HepG2 (cell line): ENCODE measurements at regions not wholly inside any gene's neighbourhood (a gene's known extent, or its start where the extent isn't known, plus 50 kb on each side); places are given as distances from the start of the nearest gene placed in this dataset.

Experiments used
- ATAC-seq: fragments of 200-7000 bp; cut with Tn5 transposase; 3 replicates; pipeline ENCODE4 v1.9.1; 2020; ENCODE audit warnings: mild to moderate bottlenecking, moderate library complexity
- BruUV-seq: library from RNA; stranded (reverse); fragments of 400-500 nt; replicated peaks from 2 replicates; lab custom pipeline; 2021; lab: Mats Ljungman, UMichigan
- CTCF ChIA-PET: fragments of 300-600 bp; formaldehyde crosslinking; extraction: SDS; loops from one replicate; lab custom pipeline; 2021; ENCODE audit warnings: low total read pairs, inconsistent platforms, low intra/inter-chr PET ratio; lab: Yijun Ruan, JAX
- POLR2A ChIA-PET: fragments of 350-600 bp; sonication (Branson Sonifier 250); formaldehyde crosslinking; loops from one replicate; lab custom pipeline; 2020; ENCODE audit warnings: antibody characterized with exemption, inconsistent platforms; lab: Yijun Ruan, JAX
- DNase-seq: peaks from one replicate; pipeline ENCODE4 v3.0.0-alpha.2; 2015; ENCODE audit warnings: low spot score
- FAIRE-seq: peaks from 3 replicates; lab custom pipeline; 2011; peaks lifted over from hg19 to GRCh38; lab: Jason Lieb, UNC
- H2AFZ ChIP-seq: one replicate; pipeline ENCODE4 v1.6.1; 2011; ENCODE audit warnings: low read length, inconsistent platforms
- H3K27ac ChIP-seq: fragments of 300-600 bp; 3 replicates; pipeline ENCODE4 v1.8.0; 2011; ENCODE audit warnings: mixed run types, mild to moderate bottlenecking, mixed read lengths, low read length, inconsistent platforms; ENCODE audit not compliant: insufficient read depth; ENCODE audit errors: extremely low read length
- H3K27me3 ChIP-seq, 2 experiments: fragments of 200-600 bp in 1 of 2; 2 replicates in 1 of 2; 3 replicates in 1 of 2; pipeline versions ENCODE4 v1.6.0 to v1.8.0; 2011; ENCODE audit warnings: low read length in 2 of 2, mild to moderate bottlenecking in 2 of 2, moderate library complexity in 2 of 2, inconsistent platforms in 1 of 2; ENCODE audit not compliant: insufficient read depth in 2 of 2, control insufficient read depth in 1 of 2
- H3K36me3 ChIP-seq, 2 experiments: fragments of 200-600 bp in 1 of 2; replicated peaks in 1 of 2; 2 replicates in 1 of 2; 3 replicates in 1 of 2; pipeline versions ENCODE4 v1.5.1 to v1.8.0; 2011; ENCODE audit warnings: low read length in 2 of 2, inconsistent platforms in 1 of 2; ENCODE audit not compliant: insufficient read depth in 2 of 2, control insufficient read depth in 1 of 2
- H3K4me1 ChIP-seq: 2 replicates; pipeline ENCODE4 v1.5.1; 2012; ENCODE audit warnings: low read length, inconsistent platforms; ENCODE audit not compliant: insufficient read depth
- H3K4me2 ChIP-seq: 2 replicates; pipeline ENCODE4 v1.6.0; 2011; ENCODE audit warnings: low read depth, low read length, inconsistent platforms
- H3K4me3 ChIP-seq, 3 experiments: fragments of 200-600 bp in 1 of 3; sonication (generic), shearing (Covaris generic) in 1 of 3; replicated peaks in 1 of 3; 2 replicates each; pipeline ENCODE4 v1.5.1; 2011 to 2016; ENCODE audit warnings: low read length in 3 of 3, inconsistent platforms in 2 of 3, low read depth in 2 of 3, mild to moderate bottlenecking in 2 of 3, control low read depth in 1 of 3, mixed read lengths in 1 of 3; ENCODE audit not compliant: insufficient read depth in 1 of 3
- H3K79me2 ChIP-seq: one replicate; pipeline ENCODE4 v1.6.1; 2011; ENCODE audit warnings: low read length, inconsistent platforms; ENCODE audit not compliant: insufficient read depth
- H3K9ac ChIP-seq: 2 replicates; pipeline ENCODE4 v1.6.0; 2011; ENCODE audit warnings: mild to moderate bottlenecking, low read depth, low read length, inconsistent platforms; ENCODE audit not compliant: insufficient read depth
- H3K9me3 ChIP-seq: 2 replicates; pipeline ENCODE4 v1.5.1; 2012; ENCODE audit warnings: mild to moderate bottlenecking, low read length
- H4K20me1 ChIP-seq: 2 replicates; pipeline ENCODE4 v1.6.0; 2011; ENCODE audit warnings: inconsistent platforms, mild to moderate bottlenecking, low read length, moderate library complexity; ENCODE audit not compliant: insufficient read depth
- ATM ChIP-seq: fragments of 450-650 bp; IDR thresholded peaks from 2 replicates; pipeline ENCODE4 v1.7.1; 2017; ENCODE audit warnings: mild to moderate bottlenecking, borderline replicate concordance
- CHD2 ChIP-seq: IDR thresholded peaks from 2 replicates; pipeline ENCODE4 v1.6.1; 2011; ENCODE audit warnings: low read depth, low read length, improper control_type of control experiment
- FOXC1 ChIP-seq: sonication (generic); formaldehyde crosslinking; IDR thresholded peaks from 2 replicates; pipeline ENCODE4 v1.8.0; 2022; ENCODE audit warnings: mild to moderate bottlenecking, missing genetic modification reagents, borderline replicate concordance
- JUN ChIP-seq: sonication (generic); formaldehyde crosslinking; IDR thresholded peaks from 2 replicates; pipeline ENCODE4 v1.4.0; 2020; ENCODE audit warnings: mild to moderate bottlenecking, missing genetic modification reagents
- MTA1 ChIP-seq: sonication (generic); formaldehyde crosslinking; IDR thresholded peaks from 2 replicates; pipeline ENCODE4 v1.4.0; 2020; ENCODE audit warnings: missing genetic modification reagents, mild to moderate bottlenecking, borderline replicate concordance
- NFRKB ChIP-seq: fragments of 450-650 bp; IDR thresholded peaks from 2 replicates; pipeline ENCODE4 v1.6.1; 2017
- PRMT3 ChIP-seq: sonication (generic); formaldehyde crosslinking; IDR thresholded peaks from 2 replicates; pipeline ENCODE4 v1.8.1; 2022; ENCODE audit warnings: low read depth, mild to moderate bottlenecking, moderate library complexity, missing genetic modification reagents, borderline replicate concordance
- RBAK ChIP-seq: sonication (generic); formaldehyde crosslinking; IDR thresholded peaks from 2 replicates; pipeline ENCODE4 v1.5.1; 2020; ENCODE audit warnings: mild to moderate bottlenecking, missing genetic modification reagents
- SP140L ChIP-seq: sonication (generic); formaldehyde crosslinking; IDR thresholded peaks from 2 replicates; pipeline ENCODE4 v1.4.0; 2020; ENCODE audit warnings: missing genetic modification reagents, borderline replicate concordance
- XBP1 ChIP-seq: sonication (generic); formaldehyde crosslinking; IDR thresholded peaks from 2 replicates; pipeline ENCODE4 v1.5.0; 2020; ENCODE audit warnings: missing genetic modification reagents
- ZNF121 ChIP-seq: sonication (generic); formaldehyde crosslinking; IDR thresholded peaks from 2 replicates; pipeline ENCODE4 v1.5.0; 2020; ENCODE audit warnings: mild to moderate bottlenecking, missing genetic modification reagents
- ZNF343 ChIP-seq: sonication (generic); formaldehyde crosslinking; IDR thresholded peaks from 2 replicates; pipeline ENCODE4 v1.4.0; 2020; ENCODE audit warnings: mild to moderate bottlenecking, missing genetic modification reagents
- ZNF431 ChIP-seq: sonication (generic); formaldehyde crosslinking; IDR thresholded peaks from 2 replicates; pipeline ENCODE4 v1.9.0; 2022; ENCODE audit warnings: missing genetic modification reagents, low read depth, mild to moderate bottlenecking, borderline replicate concordance
- ZNF484 ChIP-seq: sonication (generic); formaldehyde crosslinking; IDR thresholded peaks from 2 replicates; pipeline ENCODE4 v1.5.1; 2020; ENCODE audit warnings: mild to moderate bottlenecking, low read depth, missing genetic modification reagents, borderline replicate concordance
- ZNF567 ChIP-seq: sonication (generic); formaldehyde crosslinking; IDR thresholded peaks from 2 replicates; pipeline ENCODE4 v1.8.1; 2023; ENCODE audit warnings: mild to moderate bottlenecking, missing genetic modification reagents, borderline replicate concordance
- ZNF572 ChIP-seq: sonication (generic); formaldehyde crosslinking; IDR thresholded peaks from 2 replicates; pipeline ENCODE4 v1.5.1; 2020; ENCODE audit warnings: mild to moderate bottlenecking, missing genetic modification reagents
- ZNF577 ChIP-seq: sonication (generic); formaldehyde crosslinking; IDR thresholded peaks from 2 replicates; pipeline ENCODE4 v1.4.0; 2020; ENCODE audit warnings: mild to moderate bottlenecking, low read depth, missing genetic modification reagents, borderline replicate concordance
- ZNF703 ChIP-seq: sonication (generic); formaldehyde crosslinking; IDR thresholded peaks from 2 replicates; pipeline ENCODE4 v1.5.1; 2020; ENCODE audit warnings: missing genetic modification reagents, mild to moderate bottlenecking, moderate library complexity, borderline replicate concordance
- ZNF83 ChIP-seq: sonication (generic); formaldehyde crosslinking; IDR thresholded peaks from 2 replicates; pipeline ENCODE4 v1.4.0; 2020; ENCODE audit warnings: missing genetic modification reagents, mild to moderate bottlenecking, borderline replicate concordance
- WGBS: methylation state at CpG from one replicate; pipeline ENCODE4 v1.1.6; 2017; ENCODE audit warnings: low lambda C conversion rate; 5-methylcytosine and 5-hydroxymethylcytosine counted together
- in situ Hi-C: cut with HindIII; loops from 2 replicates; pipeline ENCODE4 v1.10.0; 2017; ENCODE audit warnings: low pct_unique_long_range_greater_than_20kb; ENCODE audit not compliant: extremely low pct_ligation_motif_present
- intact Hi-C: fragments of 100-400 bp; cut with micrococcal nuclease; formaldehyde crosslinking; loops from one replicate; pipeline ENCODE4 v1.10.0; 2022; ENCODE audit not compliant: unreplicated experiment
- TF ChIP-seq, protein P1 (sequence below): sonication (generic); formaldehyde crosslinking; IDR thresholded peaks from 2 replicates; pipeline ENCODE4 v1.4.0; 2020; ENCODE audit warnings: missing genetic modification reagents, borderline replicate concordance

GRCh38 chr6:111994791-111995190 lies 59.1 kb upstream of the CCN6 start:
- no peak for FAIRE-seq
- H3K4me2 ChIP-seq: no peak overlapping the region
- TF ChIP-seq ZNF703 (CRISPR knock-in tag) (no peak), ZNF577 (no peak), ATM (no peak), RBAK (CRISPR knock-in tag) (no peak), XBP1 (CRISPR knock-in tag) (no peak), CHD2 (no peak), FOXC1 (CRISPR knock-in tag) (no peak), ZNF567 (CRISPR knock-in tag) (no peak), ZNF121 (CRISPR knock-in tag) (no peak), ZNF484 (no peak), PRMT3 (CRISPR knock-in tag) (no peak), JUN (CRISPR knock-in tag) (no peak), ZNF343 (CRISPR knock-in tag) (no peak), MTA1 (no peak), ZNF431 (CRISPR knock-in tag) (no peak), ZNF83 (CRISPR knock-in tag) (no peak), SP140L (CRISPR knock-in tag) (no peak), ZNF572 (CRISPR knock-in tag) (no peak), NFRKB (no peak)
- TF ChIP-seq, protein P1, sequence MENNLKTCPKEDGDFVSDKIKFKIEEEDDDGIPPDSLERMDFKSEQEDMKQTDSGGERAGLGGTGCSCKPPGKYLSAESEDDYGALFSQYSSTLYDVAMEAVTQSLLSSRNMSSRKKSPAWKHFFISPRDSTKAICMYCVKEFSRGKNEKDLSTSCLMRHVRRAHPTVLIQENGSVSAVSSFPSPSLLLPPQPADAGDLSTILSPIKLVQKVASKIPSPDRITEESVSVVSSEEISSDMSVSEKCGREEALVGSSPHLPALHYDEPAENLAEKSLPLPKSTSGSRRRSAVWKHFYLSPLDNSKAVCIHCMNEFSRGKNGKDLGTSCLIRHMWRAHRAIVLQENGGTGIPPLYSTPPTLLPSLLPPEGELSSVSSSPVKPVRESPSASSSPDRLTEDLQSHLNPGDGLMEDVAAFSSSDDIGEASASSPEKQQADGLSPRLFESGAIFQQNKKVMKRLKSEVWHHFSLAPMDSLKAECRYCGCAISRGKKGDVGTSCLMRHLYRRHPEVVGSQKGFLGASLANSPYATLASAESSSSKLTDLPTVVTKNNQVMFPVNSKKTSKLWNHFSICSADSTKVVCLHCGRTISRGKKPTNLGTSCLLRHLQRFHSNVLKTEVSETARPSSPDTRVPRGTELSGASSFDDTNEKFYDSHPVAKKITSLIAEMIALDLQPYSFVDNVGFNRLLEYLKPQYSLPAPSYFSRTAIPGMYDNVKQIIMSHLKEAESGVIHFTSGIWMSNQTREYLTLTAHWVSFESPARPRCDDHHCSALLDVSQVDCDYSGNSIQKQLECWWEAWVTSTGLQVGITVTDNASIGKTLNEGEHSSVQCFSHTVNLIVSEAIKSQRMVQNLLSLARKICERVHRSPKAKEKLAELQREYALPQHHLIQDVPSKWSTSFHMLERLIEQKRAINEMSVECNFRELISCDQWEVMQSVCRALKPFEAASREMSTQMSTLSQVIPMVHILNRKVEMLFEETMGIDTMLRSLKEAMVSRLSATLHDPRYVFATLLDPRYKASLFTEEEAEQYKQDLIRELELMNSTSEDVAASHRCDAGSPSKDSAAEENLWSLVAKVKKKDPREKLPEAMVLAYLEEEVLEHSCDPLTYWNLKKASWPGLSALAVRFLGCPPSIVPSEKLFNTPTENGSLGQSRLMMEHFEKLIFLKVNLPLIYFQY (CRISPR knock-in tag): no peak
- 59% methylated on average over 6 of the region's 6 CpGs for WGBS
- in situ Hi-C loops: loop anchor here (5.0 kb wide), 1 partner anchor 287 kb away; no protein-coding TSS in a partner anchor
- no peak overlapping the region for H3K27ac ChIP-seq
- intact Hi-C loops: loop anchor here (5.0 kb wide), 1 partner anchor 217 kb away; no protein-coding TSS in a partner anchor
- H3K4me3 ChIP-seq: no peak overlapping the region
- H3K9me3 ChIP-seq: no peaks in the 10 kb centered on the region
- no peaks in the 10 kb centered on the region for H3K36me3 ChIP-seq
- H3K9ac ChIP-seq: no peak overlapping the region
- no peak overlapping the region for H2AFZ ChIP-seq
- H4K20me1 ChIP-seq: no peaks in the 10 kb centered on the region
- no peak for ATAC-seq
- H3K79me2 ChIP-seq: no peaks in the 10 kb centered on the region
- DNase-seq: no peak
- CTCF ChIA-PET: interaction anchor here (4.2 kb wide), 1 partner anchor 273 kb away, joined by 36 read pairs; no protein-coding TSS in a partner anchor
- POLR2A ChIA-PET: no interaction called here
- BruUV-seq: no TSS peak
- H3K4me1 ChIP-seq: 0 out of 2 replicates have a peak, but pooled peaks cover 5% of the 10 kb centered on the region
- H3K27me3 ChIP-seq: peaks cover 0 to 28% of the 10 kb centered on the region in 2 experiments; a peak in 3 of 5 replicates
